Nephron (organoid): ENCODE measurements at regions not wholly inside any gene's neighbourhood (a gene's known extent, or its start where the extent isn't known, plus 50 kb on each side); places are given as distances from the start of the nearest gene placed in this dataset.

ENCODE experiments used
- H3K27ac Mint-ChIP-seq, 3 experiments: 2 replicates each; pipeline ENCODE4 v1.8.0; 2020; ENCODE audit warnings: mixed read lengths in 3 of 3, mild to moderate bottlenecking in 2 of 3, moderate library complexity in 1 of 3
- H3K27me3 Mint-ChIP-seq: 2 replicates; pipeline ENCODE4 v1.8.0; 2021; ENCODE audit warnings: low read depth, mild to moderate bottlenecking, moderate library complexity, mixed read lengths
- H3K36me3 Mint-ChIP-seq: 2 replicates; pipeline ENCODE4 v1.8.0; 2020; ENCODE audit warnings: low read depth, mixed read lengths
- H3K4me1 Mint-ChIP-seq: 2 replicates; pipeline ENCODE4 v1.8.0; 2020; ENCODE audit warnings: mixed read lengths
- H3K4me3 Mint-ChIP-seq, 3 experiments: 2 replicates each; pipeline ENCODE4 v1.8.0; 2020; ENCODE audit warnings: mild to moderate bottlenecking in 3 of 3, mixed read lengths in 3 of 3, moderate library complexity in 2 of 3
- H3K9me3 Mint-ChIP-seq: 2 replicates; pipeline ENCODE4 v1.8.0; 2020; ENCODE audit warnings: mixed read lengths
- TF ChIP-seq, protein P1 (sequence below), 3 experiments: fragments of 200-600 bp; sonication (generic); IDR thresholded peaks; one replicate each; pipeline ENCODE4 v1.5.0; 2021; ENCODE audit warnings: antibody characterized with exemption in 3 of 3; ENCODE audit not compliant: unreplicated experiment in 3 of 3

DNA sequence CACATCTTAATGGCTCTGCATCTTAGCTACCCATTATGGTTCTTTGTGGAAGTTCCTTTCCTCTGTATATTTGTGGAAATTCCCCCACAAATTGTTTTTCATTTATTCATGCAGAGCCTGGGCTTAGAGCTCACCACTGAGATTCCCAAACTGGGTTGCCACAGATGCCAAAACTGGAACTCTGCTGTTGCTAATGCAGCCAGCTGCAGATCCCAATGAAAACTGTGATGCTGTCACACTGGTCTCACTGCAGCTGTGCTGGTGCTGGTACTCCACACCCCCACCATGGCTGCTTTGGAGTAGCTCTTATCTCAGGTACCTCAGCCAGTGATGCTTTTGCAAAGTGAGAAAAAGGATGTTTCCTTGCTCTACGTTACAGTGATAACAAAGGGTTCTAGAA, 87.7 kb downstream of the DCK start:
- Mint-ChIP-seq H3K27me3 (peaks cover 4% of the 10 kb centered on the region), H3K36me3 (no peaks in the 10 kb centered on the region), H3K4me1 (no peaks in the 10 kb centered on the region), H3K27ac (no peak overlapping the region), H3K4me3 (no peak overlapping the region), H3K9me3 (peaks cover under 1% of the 10 kb centered on the region)
- TF ChIP-seq, protein P1, sequence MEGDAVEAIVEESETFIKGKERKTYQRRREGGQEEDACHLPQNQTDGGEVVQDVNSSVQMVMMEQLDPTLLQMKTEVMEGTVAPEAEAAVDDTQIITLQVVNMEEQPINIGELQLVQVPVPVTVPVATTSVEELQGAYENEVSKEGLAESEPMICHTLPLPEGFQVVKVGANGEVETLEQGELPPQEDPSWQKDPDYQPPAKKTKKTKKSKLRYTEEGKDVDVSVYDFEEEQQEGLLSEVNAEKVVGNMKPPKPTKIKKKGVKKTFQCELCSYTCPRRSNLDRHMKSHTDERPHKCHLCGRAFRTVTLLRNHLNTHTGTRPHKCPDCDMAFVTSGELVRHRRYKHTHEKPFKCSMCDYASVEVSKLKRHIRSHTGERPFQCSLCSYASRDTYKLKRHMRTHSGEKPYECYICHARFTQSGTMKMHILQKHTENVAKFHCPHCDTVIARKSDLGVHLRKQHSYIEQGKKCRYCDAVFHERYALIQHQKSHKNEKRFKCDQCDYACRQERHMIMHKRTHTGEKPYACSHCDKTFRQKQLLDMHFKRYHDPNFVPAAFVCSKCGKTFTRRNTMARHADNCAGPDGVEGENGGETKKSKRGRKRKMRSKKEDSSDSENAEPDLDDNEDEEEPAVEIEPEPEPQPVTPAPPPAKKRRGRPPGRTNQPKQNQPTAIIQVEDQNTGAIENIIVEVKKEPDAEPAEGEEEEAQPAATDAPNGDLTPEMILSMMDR (IDR thresholded peaks at IDR 0.05; ENCODE audit: unreplicated experiment in 3 of 3), result no peak

DNA sequence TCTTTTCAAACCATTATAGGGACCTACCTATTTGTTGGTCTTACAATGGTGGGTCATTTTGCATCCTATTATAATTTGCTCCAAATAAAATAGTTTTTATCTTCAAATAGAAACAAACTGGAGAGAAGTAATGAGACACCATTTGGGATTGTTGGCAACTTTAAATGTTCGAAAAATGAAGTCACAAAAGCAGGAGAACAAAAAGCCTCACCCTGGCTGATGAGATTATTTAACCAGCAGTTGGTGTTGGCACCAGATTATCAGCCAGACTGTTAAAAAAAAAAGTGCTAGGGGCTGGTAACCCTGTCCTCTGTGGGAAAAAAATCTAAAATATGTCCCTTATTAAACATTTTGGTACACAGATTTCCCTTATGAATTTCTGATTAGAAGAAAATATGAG, 100.3 kb downstream of the DCK start:
- H3K9me3 Mint-ChIP-seq, result peaks cover 10% of the 10 kb centered on the region
- H3K4me1 Mint-ChIP-seq, result peaks cover 5% of the 10 kb centered on the region
- H3K36me3 Mint-ChIP-seq, result no peaks in the 10 kb centered on the region
- no peak overlapping the region for H3K27ac Mint-ChIP-seq
- H3K27me3 Mint-ChIP-seq, result no peaks in the 10 kb centered on the region
- no peak overlapping the region for H3K4me3 Mint-ChIP-seq
- TF ChIP-seq, protein P1 (IDR thresholded peaks at IDR 0.05; ENCODE audit: unreplicated experiment in 3 of 3), result no peak

- H3K4me1 Mint-ChIP-seq, result peaks cover 5% of the 10 kb centered on the region
- H3K4me3 Mint-ChIP-seq, result no peak overlapping the region
- TF ChIP-seq, protein P1 (IDR thresholded peaks at IDR 0.05; ENCODE audit: unreplicated experiment in 3 of 3), result no peak
- H3K27ac Mint-ChIP-seq, result no peak overlapping the region
- no peaks in the 10 kb centered on the region for H3K27me3 Mint-ChIP-seq
- peaks cover 5% of the 10 kb centered on the region for H3K9me3 Mint-ChIP-seq
- H3K36me3 Mint-ChIP-seq, result no peaks in the 10 kb centered on the region
These were observed 100.8 kb downstream of the DCK start for GRCh38 chr4:71094201-71094600.

- TF ChIP-seq, protein P1 (IDR thresholded peaks at IDR 0.05; ENCODE audit: unreplicated experiment in 3 of 3), result no peak
- Mint-ChIP-seq H3K4me3 (no peak overlapping the region), H3K36me3 (no peaks in the 10 kb centered on the region), H3K4me1 (peaks cover 5% of the 10 kb centered on the region), H3K27me3 (no peaks in the 10 kb centered on the region), H3K27ac (no peak overlapping the region), H3K9me3 (peaks cover 3% of the 10 kb centered on the region)
These were observed 101.7 kb downstream of the DCK start for GRCh38 chr4:71095141-71095540.

GRCh38 chr4:71095545-71095944, 102.1 kb downstream of the DCK start:
- Mint-ChIP-seq H3K4me1 (peaks cover 5% of the 10 kb centered on the region), H3K4me3 (no peak overlapping the region), H3K27me3 (no peaks in the 10 kb centered on the region), H3K36me3 (no peaks in the 10 kb centered on the region), H3K27ac (no peak overlapping the region), H3K9me3 (peaks cover 1% of the 10 kb centered on the region)
- TF ChIP-seq, protein P1 (IDR thresholded peaks at IDR 0.05; ENCODE audit: unreplicated experiment in 3 of 3), result no peak

DNA sequence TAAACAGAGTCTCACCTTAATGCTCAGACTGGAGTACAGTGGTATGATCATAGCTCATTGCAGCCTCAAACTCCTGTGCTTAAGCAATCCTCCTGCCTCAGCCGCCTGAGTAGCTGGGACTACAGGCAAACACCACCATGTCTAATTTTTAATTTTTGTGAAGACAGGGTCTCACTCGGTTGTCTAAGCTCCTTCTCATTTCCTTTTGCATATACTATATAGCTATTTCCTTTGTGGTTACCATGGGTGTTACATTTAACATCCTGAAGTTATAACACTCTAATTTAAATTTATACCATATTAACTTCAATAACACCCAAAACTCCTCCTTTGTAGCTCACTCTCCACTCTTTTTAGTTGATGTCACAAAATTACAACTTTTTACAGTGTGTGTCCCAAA, 114.3 kb downstream of the DCK start:
- Mint-ChIP-seq H3K27ac (no peak overlapping the region), H3K27me3 (no peaks in the 10 kb centered on the region), H3K4me3 (no peak overlapping the region), H3K9me3 (peaks cover 5% of the 10 kb centered on the region), H3K36me3 (no peaks in the 10 kb centered on the region), H3K4me1 (no peaks in the 10 kb centered on the region)
- TF ChIP-seq, protein P1 (IDR thresholded peaks at IDR 0.05; ENCODE audit: unreplicated experiment in 3 of 3), result no peak
